HepG2 (cell line): ENCODE measurements at regions not wholly inside any gene's neighbourhood (a gene's known extent, or its start where the extent isn't known, plus 50 kb on each side); places are given as distances from the start of the nearest gene placed in this dataset.

Source experiments
- ATAC-seq: fragments of 200-7000 bp; cut with Tn5 transposase; 3 replicates; pipeline ENCODE4 v1.9.1; 2020; ENCODE audit warnings: mild to moderate bottlenecking, moderate library complexity
- BruUV-seq: library from RNA; stranded (reverse); fragments of 400-500 nt; replicated peaks from 2 replicates; lab custom pipeline; 2021; lab: Mats Ljungman, UMichigan
- CTCF ChIA-PET: fragments of 300-600 bp; formaldehyde crosslinking; extraction: SDS; loops from one replicate; lab custom pipeline; 2021; ENCODE audit warnings: low total read pairs, inconsistent platforms, low intra/inter-chr PET ratio; lab: Yijun Ruan, JAX
- POLR2A ChIA-PET: fragments of 350-600 bp; sonication (Branson Sonifier 250); formaldehyde crosslinking; loops from one replicate; lab custom pipeline; 2020; ENCODE audit warnings: antibody characterized with exemption, inconsistent platforms; lab: Yijun Ruan, JAX
- DNase-seq: peaks from one replicate; pipeline ENCODE4 v3.0.0-alpha.2; 2015; ENCODE audit warnings: low spot score
- FAIRE-seq: peaks from 3 replicates; lab custom pipeline; 2011; peaks lifted over from hg19 to GRCh38; lab: Jason Lieb, UNC
- H2AFZ ChIP-seq: one replicate; pipeline ENCODE4 v1.6.1; 2011; ENCODE audit warnings: low read length, inconsistent platforms
- H3K27ac ChIP-seq: fragments of 300-600 bp; 3 replicates; pipeline ENCODE4 v1.8.0; 2011; ENCODE audit warnings: mixed run types, mild to moderate bottlenecking, mixed read lengths, low read length, inconsistent platforms; ENCODE audit not compliant: insufficient read depth; ENCODE audit errors: extremely low read length
- H3K27me3 ChIP-seq, 2 experiments: fragments of 200-600 bp in 1 of 2; 2 replicates in 1 of 2; 3 replicates in 1 of 2; pipeline versions ENCODE4 v1.6.0 to v1.8.0; 2011; ENCODE audit warnings: low read length in 2 of 2, mild to moderate bottlenecking in 2 of 2, moderate library complexity in 2 of 2, inconsistent platforms in 1 of 2; ENCODE audit not compliant: insufficient read depth in 2 of 2, control insufficient read depth in 1 of 2
- H3K36me3 ChIP-seq, 2 experiments: fragments of 200-600 bp in 1 of 2; replicated peaks in 1 of 2; 2 replicates in 1 of 2; 3 replicates in 1 of 2; pipeline versions ENCODE4 v1.5.1 to v1.8.0; 2011; ENCODE audit warnings: low read length in 2 of 2, inconsistent platforms in 1 of 2; ENCODE audit not compliant: insufficient read depth in 2 of 2, control insufficient read depth in 1 of 2
- H3K4me1 ChIP-seq: 2 replicates; pipeline ENCODE4 v1.5.1; 2012; ENCODE audit warnings: low read length, inconsistent platforms; ENCODE audit not compliant: insufficient read depth
- H3K4me2 ChIP-seq: 2 replicates; pipeline ENCODE4 v1.6.0; 2011; ENCODE audit warnings: low read depth, low read length, inconsistent platforms
- H3K4me3 ChIP-seq, 3 experiments: fragments of 200-600 bp in 1 of 3; sonication (generic), shearing (Covaris generic) in 1 of 3; replicated peaks in 1 of 3; 2 replicates each; pipeline ENCODE4 v1.5.1; 2011 to 2016; ENCODE audit warnings: low read length in 3 of 3, inconsistent platforms in 2 of 3, low read depth in 2 of 3, mild to moderate bottlenecking in 2 of 3, control low read depth in 1 of 3, mixed read lengths in 1 of 3; ENCODE audit not compliant: insufficient read depth in 1 of 3
- H3K79me2 ChIP-seq: one replicate; pipeline ENCODE4 v1.6.1; 2011; ENCODE audit warnings: low read length, inconsistent platforms; ENCODE audit not compliant: insufficient read depth
- H3K9ac ChIP-seq: 2 replicates; pipeline ENCODE4 v1.6.0; 2011; ENCODE audit warnings: mild to moderate bottlenecking, low read depth, low read length, inconsistent platforms; ENCODE audit not compliant: insufficient read depth
- H3K9me3 ChIP-seq: 2 replicates; pipeline ENCODE4 v1.5.1; 2012; ENCODE audit warnings: mild to moderate bottlenecking, low read length
- H4K20me1 ChIP-seq: 2 replicates; pipeline ENCODE4 v1.6.0; 2011; ENCODE audit warnings: inconsistent platforms, mild to moderate bottlenecking, low read length, moderate library complexity; ENCODE audit not compliant: insufficient read depth
- FOSL1 ChIP-seq: sonication (generic); formaldehyde crosslinking; IDR thresholded peaks from 2 replicates; pipeline ENCODE4 v1.9.0; 2021; ENCODE audit warnings: missing genetic modification reagents, borderline replicate concordance
- HNF4A ChIP-seq: sonication (generic); formaldehyde crosslinking; IDR thresholded peaks from 2 replicates; pipeline ENCODE4 v1.4.0; 2020; ENCODE audit warnings: missing genetic modification reagents
- MATR3 ChIP-seq: sonication (generic); formaldehyde crosslinking; IDR thresholded peaks from 2 replicates; pipeline ENCODE4 v1.4.0; 2020; ENCODE audit warnings: missing genetic modification reagents
- MTA3 ChIP-seq: sonication (generic); formaldehyde crosslinking; IDR thresholded peaks from 2 replicates; pipeline ENCODE4 v1.4.0; 2020; ENCODE audit warnings: missing genetic modification reagents
- NFKB2 ChIP-seq: sonication (generic); formaldehyde crosslinking; IDR thresholded peaks from 2 replicates; pipeline ENCODE4 v1.4.0; 2020; ENCODE audit warnings: missing genetic modification reagents, borderline replicate concordance
- PHB2 ChIP-seq: fragments of 450-650 bp; IDR thresholded peaks from 2 replicates; pipeline ENCODE4 v1.6.1; 2018; ENCODE audit not compliant: partially characterized antibody
- RCOR2 ChIP-seq: IDR thresholded peaks from 2 replicates; pipeline ENCODE4 v1.6.1; 2016; ENCODE audit warnings: missing biosample characterization, missing genetic modification reagents
- ZNF441 ChIP-seq: sonication (generic); formaldehyde crosslinking; IDR thresholded peaks from 2 replicates; pipeline ENCODE4 v1.7.0; 2021; ENCODE audit warnings: missing genetic modification reagents, borderline replicate concordance
- ZNF468 ChIP-seq: sonication (generic); formaldehyde crosslinking; IDR thresholded peaks from 2 replicates; pipeline ENCODE4 v1.8.0; 2022; ENCODE audit warnings: mild to moderate bottlenecking, moderate library complexity, missing genetic modification reagents
- ZNF841 ChIP-seq: sonication (generic); formaldehyde crosslinking; IDR thresholded peaks from 2 replicates; pipeline ENCODE4 v1.8.1; 2023; ENCODE audit warnings: missing genetic modification reagents, borderline replicate concordance
- WGBS: methylation state at CpG from one replicate; pipeline ENCODE4 v1.1.6; 2017; ENCODE audit warnings: low lambda C conversion rate; 5-methylcytosine and 5-hydroxymethylcytosine counted together
- in situ Hi-C: cut with HindIII; loops from 2 replicates; pipeline ENCODE4 v1.10.0; 2017; ENCODE audit warnings: low pct_unique_long_range_greater_than_20kb; ENCODE audit not compliant: extremely low pct_ligation_motif_present
- intact Hi-C: fragments of 100-400 bp; cut with micrococcal nuclease; formaldehyde crosslinking; loops from one replicate; pipeline ENCODE4 v1.10.0; 2022; ENCODE audit not compliant: unreplicated experiment
- TF ChIP-seq, protein P1 (sequence below): fragments of 450-650 bp; IDR thresholded peaks from 2 replicates; pipeline ENCODE4 v1.6.1; 2017
- TF ChIP-seq, protein P2 (sequence below): IDR thresholded peaks from 2 replicates; pipeline ENCODE4 v1.6.1; 2016; ENCODE audit warnings: low read depth, missing genetic modification reagents, missing compliant biosample characterization
- TF ChIP-seq, protein P3 (sequence below): sonication (generic); formaldehyde crosslinking; conservative IDR thresholded peaks from 2 replicates; pipeline ENCODE4 v1.4.0; 2020; ENCODE audit warnings: missing genetic modification reagents

DNA sequence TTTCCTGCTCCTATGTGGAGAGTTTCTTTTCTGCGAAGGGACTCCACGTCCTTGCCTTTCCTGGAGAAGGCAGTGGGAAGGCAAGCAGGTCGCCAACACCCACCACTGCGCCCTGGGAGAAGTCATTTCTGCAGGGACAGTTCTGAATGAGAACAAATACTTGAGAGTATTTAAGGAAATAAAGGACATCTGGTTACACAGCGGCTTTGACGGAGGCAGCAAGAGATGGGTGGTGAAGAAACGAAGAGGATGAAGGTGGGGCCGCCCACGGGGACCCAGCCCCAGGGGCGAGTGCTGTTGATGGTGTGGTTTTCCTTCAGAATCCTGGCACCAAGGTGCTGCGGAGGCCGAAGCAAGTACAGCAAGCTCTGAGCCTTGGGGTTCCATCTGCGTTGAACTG, 75.5 kb downstream of the PSMG1 start:
- TF ChIP-seq MATR3 (no peak), PHB2 (no peak), MTA3 (CRISPR knock-in tag) (no peak), HNF4A (CRISPR knock-in tag) (no peak), NFKB2 (CRISPR knock-in tag) (no peak), ZNF468 (CRISPR knock-in tag) (no peak), RCOR2 (CRISPR knock-in tag) (no peak), ZNF841 (CRISPR knock-in tag) (no peak), ZNF441 (CRISPR knock-in tag) (no peak), FOSL1 (CRISPR knock-in tag) (no peak)
- TF ChIP-seq, protein P1, sequence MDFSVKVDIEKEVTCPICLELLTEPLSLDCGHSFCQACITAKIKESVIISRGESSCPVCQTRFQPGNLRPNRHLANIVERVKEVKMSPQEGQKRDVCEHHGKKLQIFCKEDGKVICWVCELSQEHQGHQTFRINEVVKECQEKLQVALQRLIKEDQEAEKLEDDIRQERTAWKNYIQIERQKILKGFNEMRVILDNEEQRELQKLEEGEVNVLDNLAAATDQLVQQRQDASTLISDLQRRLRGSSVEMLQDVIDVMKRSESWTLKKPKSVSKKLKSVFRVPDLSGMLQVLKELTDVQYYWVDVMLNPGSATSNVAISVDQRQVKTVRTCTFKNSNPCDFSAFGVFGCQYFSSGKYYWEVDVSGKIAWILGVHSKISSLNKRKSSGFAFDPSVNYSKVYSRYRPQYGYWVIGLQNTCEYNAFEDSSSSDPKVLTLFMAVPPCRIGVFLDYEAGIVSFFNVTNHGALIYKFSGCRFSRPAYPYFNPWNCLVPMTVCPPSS, result no peak
- TF ChIP-seq, protein P2, sequence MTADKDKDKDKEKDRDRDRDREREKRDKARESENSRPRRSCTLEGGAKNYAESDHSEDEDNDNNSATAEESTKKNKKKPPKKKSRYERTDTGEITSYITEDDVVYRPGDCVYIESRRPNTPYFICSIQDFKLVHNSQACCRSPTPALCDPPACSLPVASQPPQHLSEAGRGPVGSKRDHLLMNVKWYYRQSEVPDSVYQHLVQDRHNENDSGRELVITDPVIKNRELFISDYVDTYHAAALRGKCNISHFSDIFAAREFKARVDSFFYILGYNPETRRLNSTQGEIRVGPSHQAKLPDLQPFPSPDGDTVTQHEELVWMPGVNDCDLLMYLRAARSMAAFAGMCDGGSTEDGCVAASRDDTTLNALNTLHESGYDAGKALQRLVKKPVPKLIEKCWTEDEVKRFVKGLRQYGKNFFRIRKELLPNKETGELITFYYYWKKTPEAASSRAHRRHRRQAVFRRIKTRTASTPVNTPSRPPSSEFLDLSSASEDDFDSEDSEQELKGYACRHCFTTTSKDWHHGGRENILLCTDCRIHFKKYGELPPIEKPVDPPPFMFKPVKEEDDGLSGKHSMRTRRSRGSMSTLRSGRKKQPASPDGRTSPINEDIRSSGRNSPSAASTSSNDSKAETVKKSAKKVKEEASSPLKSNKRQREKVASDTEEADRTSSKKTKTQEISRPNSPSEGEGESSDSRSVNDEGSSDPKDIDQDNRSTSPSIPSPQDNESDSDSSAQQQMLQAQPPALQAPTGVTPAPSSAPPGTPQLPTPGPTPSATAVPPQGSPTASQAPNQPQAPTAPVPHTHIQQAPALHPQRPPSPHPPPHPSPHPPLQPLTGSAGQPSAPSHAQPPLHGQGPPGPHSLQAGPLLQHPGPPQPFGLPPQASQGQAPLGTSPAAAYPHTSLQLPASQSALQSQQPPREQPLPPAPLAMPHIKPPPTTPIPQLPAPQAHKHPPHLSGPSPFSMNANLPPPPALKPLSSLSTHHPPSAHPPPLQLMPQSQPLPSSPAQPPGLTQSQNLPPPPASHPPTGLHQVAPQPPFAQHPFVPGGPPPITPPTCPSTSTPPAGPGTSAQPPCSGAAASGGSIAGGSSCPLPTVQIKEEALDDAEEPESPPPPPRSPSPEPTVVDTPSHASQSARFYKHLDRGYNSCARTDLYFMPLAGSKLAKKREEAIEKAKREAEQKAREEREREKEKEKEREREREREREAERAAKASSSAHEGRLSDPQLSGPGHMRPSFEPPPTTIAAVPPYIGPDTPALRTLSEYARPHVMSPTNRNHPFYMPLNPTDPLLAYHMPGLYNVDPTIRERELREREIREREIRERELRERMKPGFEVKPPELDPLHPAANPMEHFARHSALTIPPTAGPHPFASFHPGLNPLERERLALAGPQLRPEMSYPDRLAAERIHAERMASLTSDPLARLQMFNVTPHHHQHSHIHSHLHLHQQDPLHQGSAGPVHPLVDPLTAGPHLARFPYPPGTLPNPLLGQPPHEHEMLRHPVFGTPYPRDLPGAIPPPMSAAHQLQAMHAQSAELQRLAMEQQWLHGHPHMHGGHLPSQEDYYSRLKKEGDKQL (CRISPR knock-in tag), result no peak
- TF ChIP-seq, protein P3, sequence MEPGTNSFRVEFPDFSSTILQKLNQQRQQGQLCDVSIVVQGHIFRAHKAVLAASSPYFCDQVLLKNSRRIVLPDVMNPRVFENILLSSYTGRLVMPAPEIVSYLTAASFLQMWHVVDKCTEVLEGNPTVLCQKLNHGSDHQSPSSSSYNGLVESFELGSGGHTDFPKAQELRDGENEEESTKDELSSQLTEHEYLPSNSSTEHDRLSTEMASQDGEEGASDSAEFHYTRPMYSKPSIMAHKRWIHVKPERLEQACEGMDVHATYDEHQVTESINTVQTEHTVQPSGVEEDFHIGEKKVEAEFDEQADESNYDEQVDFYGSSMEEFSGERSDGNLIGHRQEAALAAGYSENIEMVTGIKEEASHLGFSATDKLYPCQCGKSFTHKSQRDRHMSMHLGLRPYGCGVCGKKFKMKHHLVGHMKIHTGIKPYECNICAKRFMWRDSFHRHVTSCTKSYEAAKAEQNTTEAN (CRISPR knock-in tag), result no peak
- no peak overlapping the region for H2AFZ ChIP-seq
- FAIRE-seq, result no peak
- no peak overlapping the region for H3K4me3 ChIP-seq
- no peaks in the 10 kb centered on the region for H4K20me1 ChIP-seq
- no peak for DNase-seq
- H3K9ac ChIP-seq, result no peak overlapping the region
- ATAC-seq, result no peak
- H3K9me3 ChIP-seq, result no peaks in the 10 kb centered on the region
- no TSS peak for BruUV-seq
- no peak overlapping the region for H3K4me2 ChIP-seq
- ChIA-PET POLR2A (no interaction called here), CTCF (no interaction called here)
- 91% methylated on average over 13 of the region's 13 CpGs for WGBS
- H3K27ac ChIP-seq, result no peak overlapping the region
- no peaks in the 10 kb centered on the region for H3K36me3 ChIP-seq
- in situ Hi-C loops, result no loop called here
- peaks cover 42% of the 10 kb centered on the region for H3K4me1 ChIP-seq
- H3K27me3 ChIP-seq, result no peaks in the 10 kb centered on the region
- intact Hi-C loops, result no loop called here
- H3K79me2 ChIP-seq, result no peaks in the 10 kb centered on the region
